ENCODE measurements at regions not wholly inside any gene's neighbourhood (a gene's known extent, or its start where the extent isn't known, plus 50 kb on each side); places are given as distances from the start of the nearest gene placed in this dataset.

DNA sequence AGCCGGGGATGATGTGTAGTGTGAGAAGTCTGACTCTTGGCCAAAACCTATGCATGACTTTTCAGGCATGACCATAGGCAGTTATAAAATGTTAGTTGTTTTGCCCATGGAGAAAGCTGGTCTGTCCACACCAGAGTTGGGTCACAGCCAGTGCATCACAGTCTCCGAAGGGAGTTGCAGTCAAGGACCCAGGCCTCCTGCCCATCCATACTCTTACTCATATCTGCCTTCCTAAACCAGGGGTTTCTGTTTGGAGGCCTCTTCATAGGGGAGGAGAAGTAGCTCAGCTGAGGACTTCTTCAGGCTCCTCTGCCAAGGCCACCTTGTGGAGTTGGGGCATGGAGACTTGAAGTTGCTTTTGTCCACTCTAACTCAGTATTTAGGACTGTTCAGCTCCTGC lies 1008.3 kb downstream of the PCDH18 start:
- Histone ChIP-seq H3K9me3 (no peaks in the 10 kb centered on the region), H3K4me1 (no peaks in the 10 kb centered on the region), H3K27me3 (no peaks in the 10 kb centered on the region), H3K36me3 (no peaks in the 10 kb centered on the region), H3K27ac (no peak overlapping the region), H3K4me3 (no peak overlapping the region)
- intact Hi-C loops (cut with DNase I; ENCODE audit: low total_unique reads): no loop called here
- no peak for TF ChIP-seq POLR2A (IDR thresholded peaks at IDR 0.05)
- TF ChIP-seq, protein P1, sequence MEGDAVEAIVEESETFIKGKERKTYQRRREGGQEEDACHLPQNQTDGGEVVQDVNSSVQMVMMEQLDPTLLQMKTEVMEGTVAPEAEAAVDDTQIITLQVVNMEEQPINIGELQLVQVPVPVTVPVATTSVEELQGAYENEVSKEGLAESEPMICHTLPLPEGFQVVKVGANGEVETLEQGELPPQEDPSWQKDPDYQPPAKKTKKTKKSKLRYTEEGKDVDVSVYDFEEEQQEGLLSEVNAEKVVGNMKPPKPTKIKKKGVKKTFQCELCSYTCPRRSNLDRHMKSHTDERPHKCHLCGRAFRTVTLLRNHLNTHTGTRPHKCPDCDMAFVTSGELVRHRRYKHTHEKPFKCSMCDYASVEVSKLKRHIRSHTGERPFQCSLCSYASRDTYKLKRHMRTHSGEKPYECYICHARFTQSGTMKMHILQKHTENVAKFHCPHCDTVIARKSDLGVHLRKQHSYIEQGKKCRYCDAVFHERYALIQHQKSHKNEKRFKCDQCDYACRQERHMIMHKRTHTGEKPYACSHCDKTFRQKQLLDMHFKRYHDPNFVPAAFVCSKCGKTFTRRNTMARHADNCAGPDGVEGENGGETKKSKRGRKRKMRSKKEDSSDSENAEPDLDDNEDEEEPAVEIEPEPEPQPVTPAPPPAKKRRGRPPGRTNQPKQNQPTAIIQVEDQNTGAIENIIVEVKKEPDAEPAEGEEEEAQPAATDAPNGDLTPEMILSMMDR (IDR thresholded peaks at IDR 0.05): no peak
- DNase-seq: no peak

DNA sequence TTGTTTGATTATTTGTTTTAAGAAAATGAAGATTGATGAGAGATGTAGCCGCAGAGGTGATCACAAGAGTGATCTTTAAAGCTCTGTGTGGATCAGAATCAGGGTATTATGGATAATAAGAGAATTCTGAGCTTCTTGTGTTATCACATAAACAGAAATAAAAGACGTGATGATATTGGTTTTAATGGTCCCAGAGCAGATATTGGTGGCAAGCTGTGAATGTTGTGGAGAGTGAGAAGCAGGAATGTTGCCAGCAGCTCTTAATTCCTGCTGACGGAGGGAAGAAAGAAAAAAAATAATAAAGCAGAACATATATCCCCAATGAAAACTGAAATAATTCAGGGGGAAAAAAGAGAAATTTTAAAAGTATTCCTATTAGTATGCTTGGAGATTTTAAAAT lies 1015.9 kb downstream of the PCDH18 start:
- Histone ChIP-seq H3K36me3 (no peaks in the 10 kb centered on the region), H3K4me3 (no peak overlapping the region), H3K27me3 (no peaks in the 10 kb centered on the region), H3K9me3 (no peaks in the 10 kb centered on the region), H3K27ac (no peak overlapping the region), H3K4me1 (no peaks in the 10 kb centered on the region)
- TF ChIP-seq, protein P1 (IDR thresholded peaks at IDR 0.05): no peak
- no peak for TF ChIP-seq POLR2A (IDR thresholded peaks at IDR 0.05)
- intact Hi-C loops (cut with DNase I; ENCODE audit: low total_unique reads): no loop called here
- no peak for DNase-seq

DNA sequence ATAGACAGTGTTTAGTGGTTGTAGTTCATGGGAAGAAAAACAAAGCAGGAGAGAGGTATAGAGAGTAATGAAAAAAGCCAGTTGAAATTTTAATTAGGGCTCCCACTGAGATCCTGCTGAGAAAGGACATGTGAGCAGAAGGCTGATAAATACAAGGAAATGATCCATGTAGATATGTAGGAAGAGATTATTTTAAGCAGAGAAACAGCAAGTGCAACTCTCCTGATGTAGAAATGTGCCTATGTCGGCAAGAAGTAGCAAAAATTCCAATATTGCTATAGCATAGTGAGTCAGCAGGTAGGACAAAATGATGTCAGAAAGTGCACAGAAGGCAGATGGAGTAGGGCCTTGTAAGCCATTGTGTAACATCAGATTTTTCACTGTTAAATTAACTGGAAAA lies 1027.3 kb downstream of the PCDH18 start:
- TF ChIP-seq, protein P1 (IDR thresholded peaks at IDR 0.05): no peak
- Histone ChIP-seq H3K36me3 (no peaks in the 10 kb centered on the region), H3K4me3 (no peak overlapping the region), H3K4me1 (no peaks in the 10 kb centered on the region), H3K27ac (no peak overlapping the region), H3K9me3 (no peaks in the 10 kb centered on the region), H3K27me3 (no peaks in the 10 kb centered on the region)
- no peak for DNase-seq
- intact Hi-C loops (cut with DNase I; ENCODE audit: low total_unique reads): no loop called here

DNA sequence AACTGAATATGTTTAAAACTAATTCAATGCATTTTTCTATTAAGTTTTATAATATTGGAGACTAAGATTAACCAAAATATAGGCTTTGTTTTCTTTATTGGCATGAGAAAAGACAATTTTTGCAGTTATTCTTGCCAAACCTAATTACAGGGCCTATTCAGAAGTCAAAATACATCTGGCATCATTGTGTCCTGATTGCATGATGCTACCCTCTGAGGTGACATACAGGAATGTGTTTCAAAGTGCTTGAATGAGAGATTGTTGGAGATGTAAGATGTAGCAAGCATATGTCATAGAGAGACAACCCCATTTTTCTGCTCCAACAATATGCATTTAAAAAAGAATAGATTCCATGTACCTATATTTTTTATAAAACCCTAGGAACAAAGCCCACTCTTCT lies 1036.4 kb downstream of the PCDH18 start:
- H3K9me3 ChIP-seq: no peaks in the 10 kb centered on the region

DNA sequence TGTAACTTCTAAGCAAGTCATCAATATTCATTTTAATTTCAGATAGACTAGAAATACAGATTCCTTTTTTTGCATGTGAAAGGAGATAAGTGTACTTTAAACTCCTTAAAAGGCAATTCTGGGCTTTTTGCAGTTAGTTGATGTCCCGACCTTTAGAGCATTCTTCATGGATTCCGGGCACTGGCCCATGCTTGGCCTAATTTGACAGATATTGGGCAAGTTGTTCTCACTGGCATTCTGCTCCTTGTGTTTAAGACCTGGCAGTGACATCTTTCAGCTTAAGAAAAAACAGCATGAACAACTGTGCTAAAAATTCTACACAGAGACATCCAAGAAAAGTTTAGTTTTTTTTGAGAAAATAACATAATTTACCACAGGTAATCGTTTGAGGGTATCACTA lies 1037.2 kb downstream of the PCDH18 start:
- Histone ChIP-seq H3K4me3 (no peak overlapping the region), H3K4me1 (no peaks in the 10 kb centered on the region), H3K36me3 (no peaks in the 10 kb centered on the region), H3K27me3 (no peaks in the 10 kb centered on the region), H3K9me3 (no peaks in the 10 kb centered on the region), H3K27ac (no peak overlapping the region)
- intact Hi-C loops (cut with DNase I; ENCODE audit: low total_unique reads): no loop called here
- no peak for DNase-seq
- no peak for TF ChIP-seq POLR2A (IDR thresholded peaks at IDR 0.05)
- TF ChIP-seq, protein P1 (IDR thresholded peaks at IDR 0.05): no peak

More for the DNA sequence above, 1036.4 kb downstream of the PCDH18 start:
- no peak for TF ChIP-seq POLR2A (IDR thresholded peaks at IDR 0.05)
- TF ChIP-seq, protein P1 (IDR thresholded peaks at IDR 0.05): no peak
- H3K4me1 ChIP-seq: no peaks in the 10 kb centered on the region
- H3K36me3 ChIP-seq: no peaks in the 10 kb centered on the region
- no peak for DNase-seq
- no peak overlapping the region for H3K4me3 ChIP-seq
- intact Hi-C loops (cut with DNase I; ENCODE audit: low total_unique reads): no loop called here
- no peaks in the 10 kb centered on the region for H3K27me3 ChIP-seq
- no peak overlapping the region for H3K27ac ChIP-seq
